ENCODE measurements at regions not wholly inside any gene's neighbourhood (a gene's known extent, or its start where the extent isn't known, plus 50 kb on each side); places are given as distances from the start of the nearest gene placed in this dataset.

DNA sequence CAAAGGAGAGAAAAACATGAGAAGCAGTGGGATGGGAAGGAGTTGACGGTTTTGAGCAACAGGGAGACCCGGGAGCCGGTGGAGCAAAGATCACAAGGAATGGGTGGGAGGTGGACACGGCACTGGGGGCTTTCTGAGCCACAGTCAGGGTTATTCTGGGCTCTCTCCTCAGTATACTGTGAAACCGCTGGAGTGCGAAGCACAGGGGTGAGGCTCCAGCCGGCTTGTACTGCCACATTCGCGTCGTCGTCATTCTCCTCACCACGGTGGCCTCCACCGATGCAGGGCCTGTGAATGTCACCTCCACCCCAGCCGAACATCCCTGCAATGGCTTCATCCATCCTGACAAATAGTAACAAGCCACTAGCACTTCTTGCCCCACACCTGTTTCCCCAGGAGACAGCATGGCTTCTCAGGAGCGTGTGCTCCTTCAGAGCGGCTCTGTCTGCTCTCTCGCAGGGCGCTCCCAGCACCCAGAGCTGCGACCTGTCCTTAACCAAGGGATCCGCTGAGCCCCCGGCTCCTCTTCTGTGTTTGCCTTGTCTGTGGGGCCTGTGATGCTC lies 1165.3 kb downstream of the TBC1D22A start:
- TF ChIP-seq, protein P1, sequence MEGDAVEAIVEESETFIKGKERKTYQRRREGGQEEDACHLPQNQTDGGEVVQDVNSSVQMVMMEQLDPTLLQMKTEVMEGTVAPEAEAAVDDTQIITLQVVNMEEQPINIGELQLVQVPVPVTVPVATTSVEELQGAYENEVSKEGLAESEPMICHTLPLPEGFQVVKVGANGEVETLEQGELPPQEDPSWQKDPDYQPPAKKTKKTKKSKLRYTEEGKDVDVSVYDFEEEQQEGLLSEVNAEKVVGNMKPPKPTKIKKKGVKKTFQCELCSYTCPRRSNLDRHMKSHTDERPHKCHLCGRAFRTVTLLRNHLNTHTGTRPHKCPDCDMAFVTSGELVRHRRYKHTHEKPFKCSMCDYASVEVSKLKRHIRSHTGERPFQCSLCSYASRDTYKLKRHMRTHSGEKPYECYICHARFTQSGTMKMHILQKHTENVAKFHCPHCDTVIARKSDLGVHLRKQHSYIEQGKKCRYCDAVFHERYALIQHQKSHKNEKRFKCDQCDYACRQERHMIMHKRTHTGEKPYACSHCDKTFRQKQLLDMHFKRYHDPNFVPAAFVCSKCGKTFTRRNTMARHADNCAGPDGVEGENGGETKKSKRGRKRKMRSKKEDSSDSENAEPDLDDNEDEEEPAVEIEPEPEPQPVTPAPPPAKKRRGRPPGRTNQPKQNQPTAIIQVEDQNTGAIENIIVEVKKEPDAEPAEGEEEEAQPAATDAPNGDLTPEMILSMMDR (tag by site-specific recombination; IDR thresholded peaks at IDR 0.05), result no peak
- TF ChIP-seq ZNF621 (tag by site-specific recombination; IDR thresholded peaks at IDR 0.05) (no peak), HOXC10 (CRISPR knock-in tag; IDR thresholded peaks at IDR 0.05) (no peak), ZNF394 (tag by site-specific recombination; IDR thresholded peaks at IDR 0.05; ENCODE audit: borderline replicate concordance) (no peak)
